ENCODE measurements at regions not wholly inside any gene's neighbourhood (a gene's known extent, or its start where the extent isn't known, plus 50 kb on each side); places are given as distances from the start of the nearest gene placed in this dataset.

GRCh38 chr14:66380143-66380542 is 106.0 kb upstream of the CCDC196 start:
- no peak for DNase-seq

- no peak for DNase-seq
Measured at GRCh38 chr14:66381755-66382154, 104.4 kb upstream of the CCDC196 start.

- no peak for DNase-seq
Measured at GRCh38 chr14:66383257-66383656, 102.9 kb upstream of the CCDC196 start.

GRCh38 chr14:66383771-66384170 is 102.4 kb upstream of the CCDC196 start:
- DNase-seq, result no peak

GRCh38 chr14:66388516-66388915 is 97.7 kb upstream of the CCDC196 start:
- DNase-seq, result no peak

- DNase-seq, result no peak
Measured at GRCh38 chr14:66389481-66389880, 96.7 kb upstream of the CCDC196 start.

GRCh38 chr14:66395300-66395699 is 90.9 kb upstream of the CCDC196 start:
- DNase-seq, result no peak

DNA sequence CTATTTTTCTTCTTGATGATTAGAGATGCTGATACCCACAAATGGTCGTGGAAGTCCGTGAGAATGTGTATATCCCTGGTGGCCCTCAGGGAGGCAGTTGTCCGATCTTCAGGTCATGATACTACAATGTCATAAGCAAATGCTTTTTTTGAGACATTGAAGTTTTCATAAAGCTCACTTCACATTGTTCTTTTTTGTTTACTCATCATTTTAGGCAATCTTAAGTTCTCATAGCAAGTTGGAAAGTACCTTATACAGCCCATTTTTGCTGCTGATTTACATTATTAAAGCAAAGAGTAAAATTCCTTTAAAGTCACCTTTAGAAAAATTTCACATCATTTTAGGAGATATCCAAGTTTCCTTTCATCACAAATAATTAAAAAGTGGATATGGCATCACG is 90.0 kb upstream of the CCDC196 start:
- DNase-seq, result no peak

GRCh38 chr14:66398437-66398836 is 87.7 kb upstream of the CCDC196 start:
- no peak for DNase-seq

DNA sequence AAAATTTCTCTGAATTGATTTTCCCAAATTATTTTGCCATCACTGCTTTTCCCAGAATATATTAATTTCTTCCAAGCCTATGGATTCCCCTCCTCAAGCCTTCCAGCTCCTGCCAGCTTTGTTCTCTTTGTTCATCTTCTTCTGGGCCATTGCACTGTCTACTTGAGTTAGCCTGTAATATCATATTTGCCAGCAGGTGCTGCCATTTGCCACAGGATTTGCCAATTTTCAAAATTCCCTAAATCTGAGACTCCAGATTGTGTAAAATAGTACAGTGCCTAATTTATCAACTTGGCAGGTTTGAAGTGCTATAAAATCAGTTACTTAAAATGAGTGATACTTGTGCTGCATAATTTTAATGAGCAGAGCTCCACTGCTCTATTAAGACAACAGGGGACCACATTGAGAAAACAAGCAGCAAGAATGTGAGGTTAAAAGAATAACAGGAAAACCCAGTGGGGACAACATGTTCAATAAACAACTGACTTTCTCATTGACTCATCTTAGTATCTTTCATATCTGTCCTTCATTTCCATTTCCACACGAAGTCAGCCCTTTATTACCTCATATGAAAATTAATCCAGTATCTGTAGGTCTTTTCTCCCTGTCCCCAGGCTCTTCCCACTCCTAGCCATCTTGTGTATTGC is 84.6 kb upstream of the CCDC196 start:
- DNase-seq, result peak; percentile 71

DNA sequence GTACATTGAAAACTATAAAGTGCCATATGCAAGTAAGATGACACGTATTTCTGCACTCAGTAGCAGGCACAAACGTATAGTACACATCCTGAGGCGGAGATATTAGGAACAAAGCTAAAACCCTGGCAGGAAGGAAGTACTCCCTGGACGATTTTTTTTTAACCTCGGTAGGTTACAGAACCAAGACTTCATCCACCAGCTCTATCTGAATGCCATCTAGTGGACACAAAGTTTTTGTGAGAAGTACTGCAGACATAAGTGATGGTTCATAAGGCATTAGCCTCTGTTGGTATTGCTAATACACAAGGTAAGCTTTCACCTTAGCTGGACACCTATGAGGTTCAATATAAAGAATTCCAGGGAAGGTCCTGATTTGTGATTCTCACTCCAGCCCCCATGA is 83.0 kb upstream of the CCDC196 start:
- no peak for DNase-seq

DNA sequence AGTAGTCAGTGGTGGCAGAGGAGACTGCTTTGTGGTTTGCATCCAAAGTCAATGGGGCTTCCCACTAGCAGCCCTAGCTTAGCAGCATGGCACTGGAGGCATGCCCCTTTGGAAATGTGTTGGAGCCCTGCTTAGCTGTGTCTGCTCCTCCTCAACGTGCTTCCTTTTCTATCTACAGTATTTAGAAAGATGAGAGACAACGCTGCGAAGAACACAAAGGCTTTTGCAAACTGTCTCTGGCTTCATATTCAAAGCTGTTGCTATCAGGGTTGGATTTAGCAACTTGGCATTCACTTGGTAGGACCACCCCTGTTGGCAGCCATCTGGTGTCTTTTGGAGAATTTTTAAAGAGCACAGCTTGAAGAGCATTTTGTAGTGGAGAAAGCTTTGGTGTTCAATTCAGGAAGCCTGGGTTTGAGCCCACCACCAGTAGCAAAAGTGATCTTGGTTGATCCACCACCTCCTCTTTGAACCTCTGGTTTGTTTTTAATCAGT is 82.1 kb upstream of the CCDC196 start:
- DNase-seq, result no peak

DNA sequence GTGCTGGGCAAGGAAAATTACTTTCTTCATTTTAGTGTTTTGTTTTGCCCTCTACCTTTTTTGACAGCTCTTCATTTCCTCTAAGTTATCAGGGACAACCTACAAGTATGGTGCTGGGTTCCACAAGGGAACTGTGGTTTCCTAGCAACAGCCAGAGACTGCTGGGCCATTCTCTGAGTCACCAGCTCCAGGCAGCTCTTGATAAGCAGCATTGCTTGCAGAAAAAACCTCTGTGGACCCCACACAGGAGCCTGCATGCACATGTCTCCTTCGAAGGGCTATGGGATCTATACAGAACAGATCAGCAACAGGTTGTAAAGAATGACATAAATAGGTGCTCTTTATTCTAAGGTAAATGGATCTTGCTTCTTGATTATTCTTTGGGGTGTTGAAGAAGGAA is 81.0 kb upstream of the CCDC196 start:
- DNase-seq, result no peak

- DNase-seq, result no peak
Measured at GRCh38 chr14:66413901-66414300, 72.3 kb upstream of the CCDC196 start.

DNA sequence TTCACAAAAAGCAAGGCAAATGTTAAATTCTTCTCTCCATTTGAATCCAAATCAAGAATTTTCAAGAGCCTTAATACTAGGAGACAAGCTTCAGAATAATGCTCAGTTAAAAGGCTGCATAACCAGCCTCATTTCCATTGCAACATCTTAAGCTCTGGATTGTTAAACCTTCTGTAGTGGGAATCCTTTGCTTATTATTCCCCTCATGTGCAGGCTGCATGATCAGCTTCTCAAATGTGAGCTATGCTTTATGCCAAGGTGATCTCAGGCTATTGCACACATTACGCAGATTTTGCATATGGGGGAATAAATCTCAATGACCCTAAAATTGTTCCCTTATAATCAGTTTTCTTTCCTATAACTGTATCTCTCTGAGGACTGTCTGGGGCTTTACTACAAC is 71.7 kb upstream of the CCDC196 start:
- DNase-seq, result no peak

DNA sequence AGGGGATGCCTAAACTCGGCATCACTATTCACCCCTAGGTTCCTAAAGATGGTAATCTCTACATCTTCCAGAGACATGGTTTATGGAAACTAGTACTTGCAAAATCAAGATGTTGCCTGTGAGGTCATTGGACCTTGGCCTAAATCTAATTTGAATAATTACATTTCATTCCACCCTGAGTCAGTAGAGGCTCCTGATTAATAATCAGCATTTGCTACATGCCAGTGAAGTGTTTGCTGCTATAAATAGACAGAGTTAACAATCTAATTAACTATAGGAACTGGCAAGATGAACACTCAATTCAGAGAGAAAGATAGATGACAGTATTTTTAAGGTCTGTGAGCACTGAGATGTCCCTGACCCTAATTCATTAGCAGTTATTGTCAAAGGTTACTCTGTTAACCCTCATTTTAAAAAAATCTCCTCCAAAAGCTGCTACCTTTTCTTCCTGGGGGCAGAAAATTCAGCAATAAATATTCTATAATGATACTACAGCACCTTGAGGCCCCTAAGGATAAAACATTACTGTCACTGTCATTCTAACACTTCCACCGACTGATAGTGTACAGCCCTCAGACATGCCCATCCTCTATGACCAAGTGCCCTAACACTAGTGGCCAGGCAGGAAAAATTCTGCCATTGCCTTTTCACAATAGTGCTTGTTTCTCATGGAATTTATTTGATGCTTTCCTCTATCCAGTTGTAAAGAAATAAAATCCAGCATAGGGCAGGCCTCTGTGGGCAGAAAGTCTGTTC is 65.7 kb upstream of the CCDC196 start:
- no peak for DNase-seq

GRCh38 chr14:66421990-66422946 is 63.9 kb upstream of the CCDC196 start:
- DNase-seq, result no peak

DNA sequence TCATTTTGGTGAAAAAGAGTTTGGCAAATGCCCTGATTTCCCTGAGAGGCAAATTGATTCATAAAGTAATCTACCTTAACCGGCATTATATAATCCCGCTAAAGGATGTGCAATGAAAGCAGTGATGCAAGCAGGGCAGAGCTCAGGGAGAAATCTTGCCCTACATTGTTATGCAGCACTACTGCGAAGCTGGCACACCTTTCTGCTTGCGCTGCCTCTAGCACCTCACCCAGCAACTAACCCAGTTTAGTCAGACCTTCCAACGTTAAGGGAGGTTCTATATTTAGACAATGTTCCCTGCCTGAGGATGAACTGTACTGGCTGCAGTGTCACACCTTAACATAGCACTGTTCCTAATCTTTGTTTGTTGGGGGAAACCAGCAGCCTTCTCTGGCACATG is 60.8 kb upstream of the CCDC196 start:
- no peak for DNase-seq

GRCh38 chr14:66426451-66426850 is 59.7 kb upstream of the CCDC196 start:
- no peak for DNase-seq

DNA sequence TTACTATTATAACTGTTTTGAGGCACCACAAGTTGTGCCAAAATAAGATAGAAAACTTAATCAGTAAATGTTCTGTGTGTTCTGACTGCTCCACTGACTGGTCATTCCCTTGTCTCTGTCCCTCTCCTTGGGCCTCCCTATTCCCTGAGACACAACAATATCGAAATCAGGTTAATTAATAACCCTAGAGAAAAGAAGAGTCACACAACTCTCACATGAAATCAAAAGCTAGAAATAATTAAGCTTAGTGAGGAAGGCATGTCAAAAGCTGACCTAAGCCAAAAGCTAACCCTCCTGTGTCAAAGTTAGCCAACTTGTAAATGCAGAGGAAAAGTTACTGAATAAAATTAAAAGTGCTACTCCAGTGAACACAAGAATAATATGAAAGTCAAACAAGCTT is 53.8 kb upstream of the CCDC196 start:
- no peak for DNase-seq

- no peak for DNase-seq
Measured at GRCh38 chr14:66434464-66434863, 51.7 kb upstream of the CCDC196 start.

GRCh38 chr14:66435683-66436082 is 50.5 kb upstream of the CCDC196 start:
- DNase-seq, result no peak
